Hematopoietic multipotent progenitor cell treated with erythropoietin and hydrocortisone succinate and interleukin-3 and kit ligand, for 15 days (in vitro differentiated cells): ENCODE measurements at regions not wholly inside any gene's neighbourhood (a gene's known extent, or its start where the extent isn't known, plus 50 kb on each side); places are given as distances from the start of the nearest gene placed in this dataset.

Source experiments
- DNase-seq: peaks from one replicate; pipeline ENCODE4 v3.0.0-alpha.2; 2015; ENCODE audit warnings: low spot score

DNA sequence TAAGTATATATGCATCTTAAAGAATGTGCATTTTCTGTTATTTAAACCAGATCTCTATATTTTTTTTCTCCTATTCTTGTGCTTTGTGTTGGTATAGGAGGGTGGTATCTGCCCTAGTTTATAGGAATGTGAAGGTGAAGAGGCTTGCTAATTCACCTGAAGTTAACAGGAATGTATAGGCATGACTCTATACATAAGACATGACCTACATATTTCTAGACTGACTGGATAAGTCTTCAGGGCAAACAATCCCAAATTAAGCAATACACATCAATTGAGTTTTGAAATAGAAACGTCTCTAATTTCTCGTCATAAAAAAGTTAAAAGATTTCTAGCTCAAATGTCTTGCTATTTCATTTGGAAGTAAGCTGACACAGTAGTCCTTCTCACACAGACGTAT is 410.0 kb downstream of the DIPK2A start:
- DNase-seq = no peak

DNA sequence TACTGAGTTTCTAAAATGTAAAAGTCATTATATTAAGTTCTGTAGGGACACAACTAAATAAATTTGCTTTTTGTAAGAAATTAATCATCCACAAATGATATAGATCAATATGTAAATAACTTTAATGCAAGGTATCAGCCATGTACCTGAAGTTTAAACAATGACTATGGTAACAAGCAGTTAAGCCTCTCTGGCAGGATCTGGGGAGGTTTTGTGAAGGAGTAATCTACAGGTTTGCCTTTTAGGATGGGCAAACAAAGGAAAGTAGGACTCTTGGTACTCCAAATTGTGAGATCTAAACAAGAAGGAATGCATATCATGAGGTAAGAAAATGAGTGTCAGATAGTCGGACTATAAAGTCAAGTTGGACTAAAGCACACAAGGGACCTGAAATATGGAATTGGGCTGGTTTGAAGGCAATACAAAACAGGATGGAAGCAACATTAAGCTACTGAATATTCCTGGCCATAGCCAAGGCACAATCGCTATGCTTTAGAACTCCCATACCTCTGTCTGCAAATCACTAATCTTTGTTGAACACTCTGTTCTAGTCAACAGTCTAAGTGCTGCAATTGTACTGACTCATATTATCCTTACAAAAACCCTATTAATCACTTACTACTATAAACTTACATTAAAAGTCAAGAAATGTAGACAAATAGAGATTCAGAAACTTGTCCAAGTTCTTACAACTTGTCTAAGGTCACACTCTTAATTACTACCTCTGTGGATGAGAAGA is 412.8 kb downstream of the DIPK2A start:
- DNase-seq = no peak

- no peak for DNase-seq
Measured at GRCh38 chr3:144390786-144391185, 419.2 kb downstream of the DIPK2A start.

DNA sequence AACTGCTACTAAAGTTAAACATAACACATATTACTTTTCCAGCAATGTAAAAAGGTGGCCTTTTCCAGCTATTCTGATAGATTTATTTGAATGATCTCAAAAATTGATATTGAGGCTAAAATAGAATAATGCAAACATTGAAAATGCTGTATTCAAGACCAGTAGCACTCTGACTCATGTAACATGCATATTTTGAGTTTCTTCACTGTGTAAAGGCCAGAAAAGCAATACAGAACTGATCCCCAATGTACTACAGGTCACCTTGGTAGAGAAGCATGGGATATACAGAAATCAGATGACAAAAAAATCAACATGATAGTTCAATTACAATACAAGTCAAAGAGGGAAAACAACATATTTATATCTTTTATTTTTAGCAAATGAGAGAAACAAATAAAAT is 419.6 kb downstream of the DIPK2A start:
- no peak for DNase-seq

- no peak for DNase-seq
Measured at GRCh38 chr3:144394032-144394431, 422.4 kb downstream of the DIPK2A start.

GRCh38 chr3:144402430-144402829 is 430.8 kb downstream of the DIPK2A start:
- DNase-seq = no peak

DNA sequence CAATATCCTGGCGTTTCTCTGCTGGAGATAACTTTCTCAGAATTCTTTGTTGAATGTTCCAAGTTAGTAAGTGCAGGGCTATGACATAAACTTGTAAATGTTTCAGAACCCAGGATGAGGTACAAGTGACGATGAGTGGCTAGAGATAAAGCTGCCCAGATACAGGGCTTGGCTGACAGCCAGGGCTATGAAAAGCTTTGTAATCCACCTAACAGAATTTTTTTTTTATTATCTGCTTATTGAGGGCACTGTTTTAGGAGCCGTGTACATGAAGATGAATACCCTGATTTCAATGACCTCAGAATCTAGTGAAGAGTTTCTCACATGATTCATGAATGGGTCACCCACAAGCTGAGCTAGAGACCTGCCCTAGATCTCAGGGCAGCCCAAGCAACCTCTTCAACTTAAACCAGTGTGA is 431.4 kb downstream of the DIPK2A start:
- DNase-seq = no peak

DNA sequence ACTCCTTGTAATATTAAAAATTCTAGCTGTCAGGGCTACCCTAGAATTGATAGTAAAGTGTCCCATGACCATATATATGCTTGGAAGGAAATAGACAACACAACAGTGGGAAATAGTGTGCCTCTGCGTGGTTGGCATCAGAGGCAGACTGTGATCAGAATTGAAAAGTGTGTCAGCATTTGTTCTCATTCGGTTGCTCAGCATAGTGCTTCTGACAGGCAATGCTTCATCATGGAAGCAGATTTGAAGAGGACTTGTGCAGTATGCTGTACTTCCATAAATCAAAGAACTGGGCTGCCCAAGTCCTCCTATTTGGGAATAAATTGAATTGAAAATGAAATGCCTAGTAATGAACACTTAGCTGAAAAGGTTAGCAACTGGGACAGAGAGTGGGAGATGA is 435.7 kb downstream of the DIPK2A start:
- no peak for DNase-seq

DNA sequence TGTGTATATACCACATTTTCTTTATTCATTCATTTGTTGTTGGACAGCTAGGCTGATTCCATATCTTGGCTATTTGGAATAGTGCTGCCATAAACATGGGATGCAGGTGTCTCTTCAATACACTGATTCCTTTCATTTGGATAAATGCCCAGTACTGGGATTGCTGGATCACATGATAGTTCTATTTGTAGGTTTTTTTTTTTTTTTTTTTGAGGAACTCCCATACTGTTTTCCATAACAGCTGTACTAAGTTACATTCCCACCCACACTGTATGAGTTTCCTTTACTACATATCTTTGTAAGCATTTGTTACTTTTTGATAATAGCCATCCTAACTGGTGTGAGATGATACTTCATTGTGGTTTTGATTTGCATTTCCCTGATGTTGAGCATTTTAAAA is 437.7 kb downstream of the DIPK2A start:
- no peak for DNase-seq

DNA sequence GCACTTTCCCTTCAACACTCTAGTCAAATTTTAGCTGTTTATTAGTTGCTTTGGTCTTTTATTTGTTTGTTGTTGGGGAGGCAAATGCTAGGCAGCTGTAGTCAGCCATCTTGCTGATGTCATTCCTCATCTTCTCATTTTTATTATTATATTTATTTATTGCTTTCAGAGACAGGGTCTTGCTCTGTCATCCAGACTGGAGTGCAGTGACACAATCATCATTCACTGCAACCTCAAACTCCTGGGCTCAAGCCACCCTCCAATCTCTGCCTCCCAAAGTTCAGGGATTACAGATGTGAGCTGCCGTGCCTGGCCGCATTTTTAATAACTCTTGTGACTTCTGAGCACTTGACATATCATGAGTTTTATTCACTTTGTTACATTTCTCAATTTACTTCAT is 441.4 kb downstream of the DIPK2A start:
- DNase-seq = no peak

GRCh38 chr3:144415492-144415891 is 443.9 kb downstream of the DIPK2A start:
- no peak for DNase-seq

- no peak for DNase-seq
Measured at GRCh38 chr3:144424606-144425005, 453.0 kb downstream of the DIPK2A start.

DNA sequence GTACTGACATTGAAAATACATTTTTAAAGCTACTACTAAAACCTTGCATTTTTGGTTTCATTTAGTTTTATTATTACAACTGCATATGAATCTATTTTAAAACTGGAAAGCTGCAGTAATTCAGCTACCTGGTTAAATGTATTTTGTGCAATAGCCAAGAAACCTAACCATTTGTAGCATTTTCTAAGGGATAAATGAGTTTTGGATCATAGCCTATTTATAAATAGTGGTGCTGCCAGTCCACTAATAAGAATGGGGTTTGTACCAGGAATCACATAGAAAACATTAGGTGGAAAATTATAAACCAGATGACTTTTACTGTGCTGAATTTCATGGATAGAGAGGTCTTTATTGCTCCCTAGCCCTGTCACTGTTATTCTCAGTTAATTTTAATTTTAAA is 454.7 kb downstream of the DIPK2A start:
- DNase-seq = no peak

DNA sequence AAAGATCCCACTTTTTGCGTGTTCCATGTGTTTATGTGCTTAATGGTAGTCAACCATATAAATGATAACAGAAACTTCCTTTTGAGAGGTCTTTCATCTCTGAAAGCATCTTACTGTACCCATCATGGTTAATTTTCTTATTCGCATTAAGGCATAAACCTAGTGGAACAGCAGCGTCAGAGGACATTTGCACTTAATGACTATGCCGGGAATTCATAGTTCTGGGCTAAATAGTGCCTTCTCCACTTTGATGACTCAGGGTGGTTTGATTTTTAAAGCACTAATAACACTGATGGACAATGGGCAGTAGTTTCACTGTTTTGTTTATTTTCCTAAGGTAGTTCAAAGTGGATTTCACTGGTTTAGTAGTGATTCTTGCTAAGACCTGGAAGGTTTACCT is 455.3 kb downstream of the DIPK2A start:
- DNase-seq = no peak

DNA sequence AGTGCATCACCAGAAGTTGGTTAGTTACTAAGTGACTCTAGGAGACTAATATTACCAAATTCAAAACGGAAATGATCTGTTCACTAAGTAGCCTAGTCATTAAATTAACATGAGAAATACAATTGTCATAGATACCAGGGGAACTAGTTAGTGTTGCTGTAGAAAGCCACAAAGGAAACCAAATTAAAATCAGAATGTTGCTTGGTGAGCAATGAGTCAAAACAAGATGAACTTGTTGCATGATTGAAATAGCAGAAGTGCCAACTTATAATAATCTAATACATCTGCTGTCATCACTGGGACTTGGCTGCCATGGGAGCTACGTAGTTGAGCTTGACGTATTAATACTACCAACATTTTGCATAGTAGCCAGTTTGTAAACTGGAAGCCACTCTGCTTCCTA is 458.1 kb downstream of the DIPK2A start:
- no peak for DNase-seq

DNA sequence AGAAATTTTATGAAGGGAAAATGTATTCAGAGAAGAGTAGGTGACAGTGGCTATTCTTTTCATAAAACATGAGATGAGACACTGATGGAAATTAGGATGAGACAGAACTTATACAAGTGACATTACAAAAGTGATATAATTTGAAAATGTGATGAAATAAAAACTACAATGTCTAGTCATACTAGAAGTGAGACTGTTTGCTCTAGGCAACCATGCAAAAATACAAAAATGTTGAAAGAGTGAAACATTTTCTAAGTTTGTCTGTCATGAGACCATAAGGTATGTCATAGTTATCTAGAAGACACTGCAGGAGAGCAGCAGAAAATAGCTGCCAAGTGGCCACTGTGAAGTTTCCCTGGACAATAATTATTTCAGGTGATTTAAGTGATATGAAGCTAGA is 459.5 kb downstream of the DIPK2A start:
- DNase-seq = no peak

GRCh38 chr3:144433006-144433405 is 461.4 kb downstream of the DIPK2A start:
- DNase-seq = no peak

- DNase-seq = no peak
Measured at GRCh38 chr3:144437989-144438388, 466.4 kb downstream of the DIPK2A start.

DNA sequence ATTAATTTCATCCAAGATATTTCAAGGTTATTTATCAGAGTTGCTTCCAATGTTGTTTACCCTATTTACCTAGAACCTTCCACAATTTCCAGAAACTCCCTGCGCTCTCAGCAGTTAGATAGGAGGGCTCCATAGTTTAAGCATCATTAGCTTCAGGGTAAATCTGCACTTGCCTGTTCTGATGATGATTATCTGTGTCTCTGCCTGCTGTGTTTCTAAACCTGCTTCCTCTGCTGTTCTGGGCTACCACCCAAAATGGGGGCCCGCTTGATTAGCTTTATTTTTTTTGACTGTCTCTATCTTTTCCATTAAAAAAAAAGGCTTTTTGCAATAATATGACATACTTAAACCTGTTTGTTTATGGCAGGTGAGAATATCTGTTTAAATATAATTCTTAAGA is 472.4 kb downstream of the DIPK2A start:
- DNase-seq = no peak

GRCh38 chr3:144444546-144444945 is 472.9 kb downstream of the DIPK2A start:
- no peak for DNase-seq

GRCh38 chr3:144455841-144456440 is 484.3 kb downstream of the DIPK2A start:
- no peak for DNase-seq

GRCh38 chr3:144457758-144458157 is 486.1 kb downstream of the DIPK2A start:
- DNase-seq = no peak

- no peak for DNase-seq
Measured at GRCh38 chr3:144458283-144458682, 486.7 kb downstream of the DIPK2A start.

DNA sequence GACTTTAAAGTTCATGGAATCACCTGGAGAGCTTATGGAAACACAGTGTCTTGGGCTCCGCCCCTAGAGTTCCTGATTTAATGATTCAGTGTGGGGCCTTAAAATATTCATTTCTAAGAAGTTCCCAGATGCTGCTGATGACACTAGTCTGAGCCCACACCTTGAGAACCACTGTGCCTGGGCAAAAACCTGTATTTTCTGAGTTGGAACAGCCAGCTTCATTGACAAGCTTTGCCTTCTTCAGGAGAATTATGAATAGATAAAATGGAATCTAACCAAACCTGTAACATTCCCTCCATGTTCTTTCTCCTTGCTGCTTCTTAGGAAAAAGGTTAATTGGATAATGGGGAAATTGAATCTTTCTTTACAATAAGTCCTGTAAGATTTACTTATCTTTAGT is 490.7 kb downstream of the DIPK2A start:
- no peak for DNase-seq
